ENCODE measurements at regions not wholly inside any gene's neighbourhood (a gene's known extent, or its start where the extent isn't known, plus 50 kb on each side); places are given as distances from the start of the nearest gene placed in this dataset.

DNA sequence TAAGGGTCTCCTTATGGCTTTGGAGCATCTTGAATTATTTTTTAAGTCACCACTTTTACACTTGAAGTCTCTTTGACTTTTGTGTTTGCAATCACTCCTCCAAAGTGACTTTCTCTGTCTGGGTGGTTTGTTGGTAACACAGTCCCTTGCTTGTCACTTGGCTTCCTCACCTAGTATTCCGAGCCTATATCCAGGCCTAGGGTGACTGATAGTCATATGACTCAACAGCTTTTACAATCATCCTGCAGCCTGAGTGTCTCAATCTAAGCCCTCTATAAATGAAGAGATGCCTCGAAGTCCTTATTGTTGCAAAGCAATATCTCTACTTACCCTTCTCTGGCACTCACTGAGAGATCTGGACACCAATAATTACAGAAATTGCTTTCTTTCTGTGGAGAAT, 53.9 kb upstream of the SETBP1 start:
- TF ChIP-seq, protein P1, sequence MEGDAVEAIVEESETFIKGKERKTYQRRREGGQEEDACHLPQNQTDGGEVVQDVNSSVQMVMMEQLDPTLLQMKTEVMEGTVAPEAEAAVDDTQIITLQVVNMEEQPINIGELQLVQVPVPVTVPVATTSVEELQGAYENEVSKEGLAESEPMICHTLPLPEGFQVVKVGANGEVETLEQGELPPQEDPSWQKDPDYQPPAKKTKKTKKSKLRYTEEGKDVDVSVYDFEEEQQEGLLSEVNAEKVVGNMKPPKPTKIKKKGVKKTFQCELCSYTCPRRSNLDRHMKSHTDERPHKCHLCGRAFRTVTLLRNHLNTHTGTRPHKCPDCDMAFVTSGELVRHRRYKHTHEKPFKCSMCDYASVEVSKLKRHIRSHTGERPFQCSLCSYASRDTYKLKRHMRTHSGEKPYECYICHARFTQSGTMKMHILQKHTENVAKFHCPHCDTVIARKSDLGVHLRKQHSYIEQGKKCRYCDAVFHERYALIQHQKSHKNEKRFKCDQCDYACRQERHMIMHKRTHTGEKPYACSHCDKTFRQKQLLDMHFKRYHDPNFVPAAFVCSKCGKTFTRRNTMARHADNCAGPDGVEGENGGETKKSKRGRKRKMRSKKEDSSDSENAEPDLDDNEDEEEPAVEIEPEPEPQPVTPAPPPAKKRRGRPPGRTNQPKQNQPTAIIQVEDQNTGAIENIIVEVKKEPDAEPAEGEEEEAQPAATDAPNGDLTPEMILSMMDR (conservative IDR thresholded peaks at IDR 0.05; ENCODE audit: low read depth, low read length): no peak
- no peak for TF ChIP-seq EZH2 (IDR thresholded peaks at IDR 0.05; ENCODE audit: borderline replicate concordance, low read depth, low read length, poor library complexity, severe bottlenecking)

Measured in A673 (cell line).